HCT116 (cell line): ENCODE measurements at regions not wholly inside any gene's neighbourhood (a gene's known extent, or its start where the extent isn't known, plus 50 kb on each side); places are given as distances from the start of the nearest gene placed in this dataset.

ENCODE experiments used
- ATAC-seq: fragments of 200-7000 bp; cut with Tn5 transposase; 2 replicates; pipeline ENCODE4 v1.9.1; 2020; ENCODE audit warnings: mild to moderate bottlenecking, moderate library complexity
- BruUV-seq: library from RNA; stranded (reverse); fragments of 400-500 nt; replicated peaks from 2 replicates; lab custom pipeline; 2021; lab: Mats Ljungman, UMichigan
- CTCF ChIA-PET: fragments of 300-600 bp; sonication (Branson Sonifier 250); formaldehyde crosslinking; loops from one replicate; lab custom pipeline; 2021; ENCODE audit warnings: antibody characterized with exemption; lab: Charles Lee
- POLR2A ChIA-PET: fragments of 300-600, 350-600 bp; sonication (Branson Sonifier 250); formaldehyde crosslinking; loops from one replicate; lab custom pipeline; 2021; ENCODE audit warnings: antibody characterized with exemption; lab: Charles Lee
- RAD21 ChIA-PET, 2 experiments: fragments of 300-600 bp; sonication (Branson Sonifier 250); formaldehyde crosslinking; loops; one replicate each; lab custom pipeline; 2023; ENCODE audit warnings: low total read pairs in 2 of 2; ENCODE audit not compliant: uncharacterized antibody in 2 of 2, unreplicated experiment in 2 of 2, low non-redundant PET in 1 of 2; lab: Charles Lee
- DNase-seq: peaks from one replicate; pipeline ENCODE4 v3.0.0-alpha.2; 2010; ENCODE audit warnings: low read depth, low spot score
- H2AFZ ChIP-seq: fragments of 200-600 bp; shearing (Covaris generic), sonication (generic); 2 replicates; pipeline ENCODE4 v1.6.1; 2017; ENCODE audit warnings: low read depth, mixed run types, mixed read lengths, antibody characterized with exemption, low read length; ENCODE audit not compliant: poor library complexity, severe bottlenecking
- H3K27ac ChIP-seq: 2 replicates; pipeline ENCODE4 v1.5.1; 2012; ENCODE audit warnings: low read depth, low read length
- H3K27me3 ChIP-seq: fragments of 200-600 bp; sonication (generic); 2 replicates; pipeline ENCODE4 v1.6.1; 2016; ENCODE audit warnings: mixed run types, low read length, mixed read lengths; ENCODE audit not compliant: insufficient read depth
- H3K36me3 ChIP-seq, 2 experiments: fragments of 200-500 bp in 1 of 2; fragments of 200-600 bp in 1 of 2; sonication (Bioruptor generic) in 1 of 2; sonication (generic) in 1 of 2; 2 replicates each; pipeline versions ENCODE4 v1.5.1 to v1.6.1; 2014 to 2016; ENCODE audit warnings: low read length in 2 of 2, inconsistent platforms in 1 of 2, mixed read lengths in 1 of 2, mixed run types in 1 of 2; ENCODE audit not compliant: insufficient read depth in 2 of 2, control insufficient read depth in 1 of 2
- H3K4me1 ChIP-seq, 2 experiments: fragments of 200-600 bp in 1 of 2; sonication (generic) in 1 of 2; 2 replicates each; pipeline versions ENCODE4 v1.5.1 to v1.6.1; 2012 to 2017; ENCODE audit warnings: low read length in 2 of 2, inconsistent platforms in 1 of 2, mild to moderate bottlenecking in 1 of 2, mixed read lengths in 1 of 2, mixed run types in 1 of 2, moderate library complexity in 1 of 2; ENCODE audit not compliant: insufficient read depth in 2 of 2, control insufficient read depth in 1 of 2
- H3K4me2 ChIP-seq: fragments of 200-600 bp; sonication (generic); 2 replicates; pipeline ENCODE4 v1.6.1; 2017; ENCODE audit warnings: mixed run types, low read length, mixed read lengths
- H3K4me3 ChIP-seq, 2 experiments: fragments of 200-600 bp in 1 of 2; sonication (generic) in 1 of 2; replicated peaks in 1 of 2; 2 replicates each; pipeline ENCODE4 v1.5.1; 2011 to 2016; ENCODE audit warnings: low read length in 2 of 2, control low read depth in 1 of 2, low read depth in 1 of 2, mild to moderate bottlenecking in 1 of 2, mixed read lengths in 1 of 2, mixed run types in 1 of 2
- H3K79me2 ChIP-seq: fragments of 200-600 bp; sonication (generic); 2 replicates; pipeline ENCODE4 v1.6.1; 2017; ENCODE audit warnings: mild to moderate bottlenecking, mixed run types, low read length, moderate library complexity, mixed read lengths; ENCODE audit not compliant: insufficient read depth
- H3K9ac ChIP-seq: fragments of 200-600 bp; sonication (generic); 2 replicates; pipeline ENCODE4 v1.6.1; 2016; ENCODE audit warnings: low read length, mixed read lengths
- H3K9me2 ChIP-seq: fragments of 200-600 bp; sonication (generic), shearing (Covaris generic); 2 replicates; pipeline ENCODE4 v1.6.1; 2017; ENCODE audit warnings: mixed run types, mild to moderate bottlenecking, moderate library complexity; ENCODE audit not compliant: insufficient read depth
- H3K9me3 ChIP-seq, 2 experiments: fragments of 200-500 bp in 1 of 2; fragments of 200-600 bp in 1 of 2; sonication (Bioruptor generic) in 1 of 2; sonication (generic) in 1 of 2; 2 replicates each; pipeline ENCODE4 v1.6.1; 2014 to 2017; ENCODE audit warnings: low read length in 2 of 2, mixed read lengths in 2 of 2, inconsistent platforms in 1 of 2, low read depth in 1 of 2, mild to moderate bottlenecking in 1 of 2, mixed run types in 1 of 2, moderate library complexity in 1 of 2; ENCODE audit not compliant: control insufficient read depth in 1 of 2, insufficient read depth in 1 of 2
- H4K20me1 ChIP-seq: fragments of 200-600 bp; sonication (generic), shearing (Covaris generic); 2 replicates; pipeline ENCODE4 v1.6.1; 2017; ENCODE audit warnings: mixed run types, mild to moderate bottlenecking, moderate library complexity; ENCODE audit not compliant: insufficient read depth
- CBX3 ChIP-seq: IDR thresholded peaks from 2 replicates; pipeline ENCODE4 v1.6.1; 2012; ENCODE audit warnings: low read depth
- FOSL1 ChIP-seq: IDR thresholded peaks from 2 replicates; pipeline ENCODE4 v1.6.1; 2012; ENCODE audit warnings: low read depth
- JUND ChIP-seq: IDR thresholded peaks from 2 replicates; pipeline ENCODE4 v1.6.1; 2012
- TCF7L2 ChIP-seq: IDR thresholded peaks from 2 replicates; pipeline ENCODE4 v1.7.0; 2011; ENCODE audit warnings: borderline replicate concordance, inconsistent platforms; ENCODE audit not compliant: insufficient read depth, insufficient read length; ENCODE audit errors: extremely low read depth
- YY1 ChIP-seq: IDR thresholded peaks from 2 replicates; pipeline ENCODE4 v1.6.1; 2011; ENCODE audit warnings: low read length, low read depth, moderate library complexity, mild to moderate bottlenecking; ENCODE audit not compliant: insufficient replicate concordance; ENCODE audit errors: extremely low read depth
- ZNF274 ChIP-seq: fragments of 200-500 bp; sonication (Bioruptor generic); IDR thresholded peaks from 2 replicates; pipeline ENCODE4 v1.6.1; 2014; ENCODE audit warnings: mild to moderate bottlenecking, low read depth, low read length, inconsistent platforms
- intact Hi-C: fragments of 100-400 bp; cut with micrococcal nuclease; formaldehyde crosslinking; loops from 2 replicates; pipeline ENCODE4 v1.10.0; 2022
- TF ChIP-seq, protein P1 (sequence below): IDR thresholded peaks from 2 replicates; pipeline ENCODE4 v1.6.1; 2012
- TF ChIP-seq, protein P2 (sequence below): IDR thresholded peaks from 2 replicates; pipeline ENCODE4 v1.6.1; 2012

DNA sequence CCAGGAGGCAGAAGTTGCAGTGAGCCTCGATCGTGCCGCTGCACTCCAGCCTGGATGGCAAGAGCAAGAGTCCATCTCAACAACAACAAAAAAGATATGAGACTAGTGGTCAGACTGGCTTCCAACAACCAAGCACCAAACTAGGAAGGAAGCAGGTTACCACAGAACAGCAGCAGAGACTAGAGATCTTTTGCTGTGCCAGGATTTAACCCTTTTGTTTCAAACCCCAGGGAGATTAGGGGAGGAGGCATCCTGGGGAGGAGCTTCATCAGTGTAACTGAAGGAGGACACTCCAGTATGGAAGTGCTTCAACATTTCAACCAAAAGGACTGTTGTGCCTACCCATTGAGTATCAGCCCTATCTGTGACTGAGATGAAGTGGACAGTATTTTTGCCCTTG lies 240.3 kb downstream of the ZIC1 start:
- Histone ChIP-seq H3K9ac (no peak overlapping the region), H4K20me1 (no peaks in the 10 kb centered on the region), H3K79me2 (no peaks in the 10 kb centered on the region), H3K27ac (no peak overlapping the region), H3K4me1 (no peaks in the 10 kb centered on the region), H3K9me2 (peaks cover 6% of the 10 kb centered on the region; the same call in 1 of the 2 replicates), H3K27me3 (no peaks in the 10 kb centered on the region), H3K36me3 (no peaks in the 10 kb centered on the region), H3K4me2 (no peak overlapping the region), H2AFZ (no peak overlapping the region), H3K9me3 (no peaks in the 10 kb centered on the region), H3K4me3 (no peak overlapping the region)
- TF ChIP-seq ZNF274 (no peak), CBX3 (no peak), JUND (no peak), TCF7L2 (no peak)
- TF ChIP-seq, protein P1, sequence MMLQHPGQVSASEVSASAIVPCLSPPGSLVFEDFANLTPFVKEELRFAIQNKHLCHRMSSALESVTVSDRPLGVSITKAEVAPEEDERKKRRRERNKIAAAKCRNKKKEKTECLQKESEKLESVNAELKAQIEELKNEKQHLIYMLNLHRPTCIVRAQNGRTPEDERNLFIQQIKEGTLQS, result no peak
- TF ChIP-seq, protein P2, sequence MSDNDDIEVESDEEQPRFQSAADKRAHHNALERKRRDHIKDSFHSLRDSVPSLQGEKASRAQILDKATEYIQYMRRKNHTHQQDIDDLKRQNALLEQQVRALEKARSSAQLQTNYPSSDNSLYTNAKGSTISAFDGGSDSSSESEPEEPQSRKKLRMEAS, result no peak
- intact Hi-C loops, result no loop called here
- no peak for DNase-seq
- CTCF ChIA-PET, result interaction anchor here (1.1 kb wide), 1 partner anchor 33 kb away, joined by 3 read pairs; no protein-coding TSS in a partner anchor
- RAD21 ChIA-PET, result no interaction called here
- BruUV-seq, result no TSS peak
- no peak for ATAC-seq
- POLR2A ChIA-PET, result no interaction called here

DNA sequence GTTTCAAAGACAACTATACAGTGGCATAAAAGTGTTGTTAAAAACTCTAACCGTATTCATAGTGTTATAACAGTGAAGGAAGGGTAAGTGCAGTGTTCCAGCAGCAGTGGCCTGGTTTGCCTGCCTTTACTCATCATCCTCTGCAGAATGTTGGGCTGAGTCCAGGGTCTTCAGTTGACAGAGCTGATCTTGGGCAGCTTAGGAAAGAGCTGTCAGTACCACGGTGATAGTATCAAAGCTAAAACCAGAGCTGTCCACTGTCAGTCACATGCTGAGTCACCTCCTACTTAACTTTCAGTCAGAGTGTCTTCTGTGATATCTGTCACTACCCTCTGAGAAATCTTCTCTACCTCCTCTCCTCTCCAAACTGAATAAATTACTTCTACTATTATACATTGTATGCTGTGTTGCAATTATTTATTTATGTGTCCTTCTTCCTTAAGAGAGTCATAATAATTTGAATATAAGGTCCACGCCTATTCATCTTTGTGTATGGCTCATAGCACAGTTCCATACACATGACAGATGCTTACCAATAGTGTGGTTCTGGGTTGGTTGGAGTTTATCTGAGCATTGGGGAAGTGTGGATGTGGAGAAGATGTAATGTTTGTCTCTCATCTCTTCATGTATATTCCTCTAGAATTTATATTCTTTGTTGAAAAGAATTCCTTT lies 242.1 kb downstream of the ZIC1 start:
- Histone ChIP-seq H3K9me2 (peaks cover 6% of the 10 kb centered on the region; the same call in 1 of the 2 replicates), H3K79me2 (no peaks in the 10 kb centered on the region), H3K36me3 (no peaks in the 10 kb centered on the region), H3K27me3 (no peaks in the 10 kb centered on the region), H3K4me1 (no peaks in the 10 kb centered on the region), H3K4me3 (no peak overlapping the region), H2AFZ (no peak overlapping the region), H4K20me1 (no peaks in the 10 kb centered on the region), H3K27ac (no peak overlapping the region), H3K9ac (no peak overlapping the region), H3K9me3 (no peaks in the 10 kb centered on the region), H3K4me2 (no peak overlapping the region)
- ChIA-PET POLR2A (no interaction called here), RAD21 (no interaction called here), CTCF (no interaction called here)
- intact Hi-C loops, result no loop called here
- ATAC-seq (no peak), DNase-seq (no peak)
- no TSS peak for BruUV-seq
- TF ChIP-seq FOSL1 (no peak), YY1 (no peak)
- TF ChIP-seq, protein P1, result no peak
- TF ChIP-seq, protein P2, result no peak
